Neural progenitor cell (in vitro differentiated cells): ENCODE measurements at regions not wholly inside any gene's neighbourhood (a gene's known extent, or its start where the extent isn't known, plus 50 kb on each side); places are given as distances from the start of the nearest gene placed in this dataset.

Experiments
- DNase-seq: peaks from one replicate; pipeline ENCODE4 v3.0.0-alpha.2; 2016; ENCODE audit warnings: low spot score
- H2AFZ ChIP-seq: fragments of 200-600 bp; sonication (generic); replicated peaks from 2 replicates; pipeline ENCODE4 v1.6.1; 2016; ENCODE audit warnings: antibody characterized with exemption
- H3F3A ChIP-seq: fragments of 200-600 bp; sonication (generic); 2 replicates; pipeline ENCODE4 v1.6.1; 2016; ENCODE audit warnings: antibody characterized with exemption, low read depth
- H3K27ac ChIP-seq: fragments of 200-600 bp; sonication (generic); 2 replicates; pipeline ENCODE4 v1.5.1; 2016; ENCODE audit warnings: mild to moderate bottlenecking
- H3K27me3 ChIP-seq: fragments of 200-600 bp; sonication (generic); 2 replicates; pipeline ENCODE4 v1.6.1; 2016; ENCODE audit warnings: mild to moderate bottlenecking, moderate library complexity
- H3K36me3 ChIP-seq: fragments of 200-600 bp; sonication (generic); 2 replicates; pipeline ENCODE4 v1.5.1; 2016
- H3K4me1 ChIP-seq: fragments of 200-600 bp; sonication (generic); 2 replicates; pipeline ENCODE4 v1.6.1; 2016; ENCODE audit warnings: mixed run types
- H3K4me2 ChIP-seq: fragments of 200-600 bp; sonication (generic); 2 replicates; pipeline ENCODE4 v1.6.1; 2016
- H3K4me3 ChIP-seq: fragments of 200-600 bp; sonication (generic); 2 replicates; pipeline ENCODE4 v1.5.1; 2016
- H3K79me2 ChIP-seq: fragments of 200-600 bp; sonication (generic); 2 replicates; pipeline ENCODE4 v1.6.1; 2016; ENCODE audit warnings: low read depth
- H3K9ac ChIP-seq: fragments of 200-600 bp; sonication (generic); 2 replicates; pipeline ENCODE4 v1.6.1; 2016
- H3K9me3 ChIP-seq: fragments of 200-600 bp; sonication (generic); 2 replicates; pipeline ENCODE4 v1.5.1; 2016; ENCODE audit warnings: low read depth
- H4K20me1 ChIP-seq: fragments of 200-600 bp; sonication (generic); 2 replicates; pipeline ENCODE4 v1.6.1; 2016; ENCODE audit warnings: low read depth
- H3K27ac Mint-ChIP-seq: 3 replicates; pipeline ENCODE4 v1.8.0; 2021; ENCODE audit warnings: mixed read lengths
- H3K27me3 Mint-ChIP-seq: 2 replicates; pipeline ENCODE4 v1.8.0; 2022; ENCODE audit warnings: low read depth, mild to moderate bottlenecking, inconsistent platforms, moderate library complexity, mixed read lengths; ENCODE audit not compliant: insufficient read depth
- H3K36me3 Mint-ChIP-seq: 3 replicates; pipeline ENCODE4 v1.8.0; 2021; ENCODE audit warnings: mixed read lengths
- H3K4me1 Mint-ChIP-seq: 3 replicates; pipeline ENCODE4 v1.8.0; 2021; ENCODE audit warnings: mixed read lengths
- H3K4me3 Mint-ChIP-seq: 3 replicates; pipeline ENCODE4 v1.8.0; 2021; ENCODE audit warnings: mild to moderate bottlenecking, moderate library complexity, mixed read lengths
- H3K9me3 Mint-ChIP-seq: 3 replicates; pipeline ENCODE4 v1.8.0; 2020; ENCODE audit warnings: mixed read lengths
- CTCF ChIP-seq: fragments of 200-600 bp; sonication (generic); IDR thresholded peaks from 2 replicates; pipeline ENCODE4 v1.5.1; 2017; ENCODE audit warnings: antibody characterized with exemption, mild to moderate bottlenecking
- EZH2 ChIP-seq: fragments of 200-600 bp; sonication (generic); IDR thresholded peaks from 2 replicates; pipeline ENCODE4 v1.6.1; 2017; ENCODE audit warnings: antibody characterized with exemption, mild to moderate bottlenecking, moderate library complexity
- EZH2phosphoT487 ChIP-seq: fragments of 200-600 bp; sonication (generic); IDR thresholded peaks from 2 replicates; pipeline ENCODE4 v1.6.1; 2017; ENCODE audit warnings: antibody characterized with exemption

GRCh38 chr2:194223218-194223617, 1433.8 kb upstream of the SLC39A10 start:
- no peaks in the 10 kb centered on the region for H3K27me3 Mint-ChIP-seq
- Histone ChIP-seq H3K9ac (no peak overlapping the region), H3K4me3 (no peak overlapping the region), H3K4me1 (no peaks in the 10 kb centered on the region), H3F3A (no peaks in the 10 kb centered on the region), H3K79me2 (no peaks in the 10 kb centered on the region), H3K27me3 (no peaks in the 10 kb centered on the region), H3K36me3 (no peaks in the 10 kb centered on the region), H4K20me1 (no peaks in the 10 kb centered on the region), H2AFZ (no peak overlapping the region), H3K27ac (no peak overlapping the region), H3K4me2 (no peak overlapping the region), H3K9me3 (no peaks in the 10 kb centered on the region)
- no peak overlapping the region for H3K27ac Mint-ChIP-seq
- H3K36me3 Mint-ChIP-seq: no peaks in the 10 kb centered on the region
- no peak overlapping the region for H3K4me3 Mint-ChIP-seq
- peak; percentile 14 for DNase-seq
- TF ChIP-seq EZH2: no peak
- no peak for TF ChIP-seq CTCF
- TF ChIP-seq EZH2phosphoT487: no peak
- no peaks in the 10 kb centered on the region for H3K4me1 Mint-ChIP-seq
- no peaks in the 10 kb centered on the region for H3K9me3 Mint-ChIP-seq

- H2AFZ ChIP-seq: no peak overlapping the region
- no peak for TF ChIP-seq EZH2
- TF ChIP-seq CTCF: no peak
- no peak for TF ChIP-seq EZH2phosphoT487
- no peaks in the 10 kb centered on the region for H3K9me3 Mint-ChIP-seq
- peaks cover 7% of the 10 kb centered on the region for H3K4me1 ChIP-seq
- H3K36me3 Mint-ChIP-seq: no peaks in the 10 kb centered on the region
- H3K9me3 ChIP-seq: no peaks in the 10 kb centered on the region
- H3K4me3 Mint-ChIP-seq: no peak overlapping the region
- no peak overlapping the region for H3K27ac Mint-ChIP-seq
- no peak overlapping the region for H3K9ac ChIP-seq
- no peak overlapping the region for H3K4me2 ChIP-seq
- H4K20me1 ChIP-seq: no peaks in the 10 kb centered on the region
- no peaks in the 10 kb centered on the region for H3K4me1 Mint-ChIP-seq
- H3K4me3 ChIP-seq: no peak overlapping the region
- DNase-seq: no peak
- H3K27me3 Mint-ChIP-seq: no peaks in the 10 kb centered on the region
- no peaks in the 10 kb centered on the region for H3F3A ChIP-seq
- H3K27me3 ChIP-seq: no peaks in the 10 kb centered on the region
- H3K27ac ChIP-seq: no peak overlapping the region
- H3K79me2 ChIP-seq: no peaks in the 10 kb centered on the region
- H3K36me3 ChIP-seq: no peaks in the 10 kb centered on the region
These were observed 1442.8 kb upstream of the SLC39A10 start for GRCh38 chr2:194214192-194214591.

GRCh38 chr2:194205568-194206227, 1451.3 kb upstream of the SLC39A10 start:
- H3K9me3 ChIP-seq: no peaks in the 10 kb centered on the region
- no peaks in the 10 kb centered on the region for H4K20me1 ChIP-seq
- H3K79me2 ChIP-seq: no peaks in the 10 kb centered on the region
- H3K27me3 ChIP-seq: no peaks in the 10 kb centered on the region
- no peak overlapping the region for H3K4me2 ChIP-seq
- no peaks in the 10 kb centered on the region for H3K36me3 Mint-ChIP-seq
- H3K9me3 Mint-ChIP-seq: peaks cover 2% of the 10 kb centered on the region
- no peak for TF ChIP-seq EZH2phosphoT487
- no peak for TF ChIP-seq EZH2
- no peak for TF ChIP-seq CTCF
- no peak overlapping the region for H2AFZ ChIP-seq
- H3K4me3 ChIP-seq: no peak overlapping the region
- no peaks in the 10 kb centered on the region for H3F3A ChIP-seq
- peaks cover 5% of the 10 kb centered on the region for H3K27me3 Mint-ChIP-seq
- no peak overlapping the region for H3K27ac Mint-ChIP-seq
- no peaks in the 10 kb centered on the region for H3K4me1 ChIP-seq
- no peaks in the 10 kb centered on the region for H3K36me3 ChIP-seq
- H3K4me1 Mint-ChIP-seq: no peaks in the 10 kb centered on the region
- no peak overlapping the region for H3K4me3 Mint-ChIP-seq
- H3K27ac ChIP-seq: no peak overlapping the region
- H3K9ac ChIP-seq: no peak overlapping the region
- DNase-seq: no peak
